OCI-LY3 (cell line): ENCODE measurements at regions not wholly inside any gene's neighbourhood (a gene's known extent, or its start where the extent isn't known, plus 50 kb on each side); places are given as distances from the start of the nearest gene placed in this dataset.

ENCODE experiments used
- CTCF ChIP-seq: fragments of 200-600, 300-600 bp; sonication (generic); IDR thresholded peaks from 2 replicates; pipeline ENCODE4 v1.5.1; 2014; ENCODE audit warnings: antibody characterized with exemption, low read length, low read depth
- EZH2phosphoT487 ChIP-seq: fragments of 200-600 bp; shearing (Covaris generic); IDR thresholded peaks from 2 replicates; pipeline ENCODE4 v1.6.1; 2018; ENCODE audit warnings: antibody characterized with exemption, mixed run types, low read depth

GRCh38 chr3:187551416-187551815 is 118.8 kb downstream of the SST start:
- no peak for TF ChIP-seq CTCF
- no peak for TF ChIP-seq EZH2phosphoT487
